ENCODE measurements at regions not wholly inside any gene's neighbourhood (a gene's known extent, or its start where the extent isn't known, plus 50 kb on each side); places are given as distances from the start of the nearest gene placed in this dataset.
"Not testable (repeated sequence)": the region's sequence is repeated elsewhere in the genome, so short reads cannot be mapped to it uniquely, and the experiment has no call there.

DNA sequence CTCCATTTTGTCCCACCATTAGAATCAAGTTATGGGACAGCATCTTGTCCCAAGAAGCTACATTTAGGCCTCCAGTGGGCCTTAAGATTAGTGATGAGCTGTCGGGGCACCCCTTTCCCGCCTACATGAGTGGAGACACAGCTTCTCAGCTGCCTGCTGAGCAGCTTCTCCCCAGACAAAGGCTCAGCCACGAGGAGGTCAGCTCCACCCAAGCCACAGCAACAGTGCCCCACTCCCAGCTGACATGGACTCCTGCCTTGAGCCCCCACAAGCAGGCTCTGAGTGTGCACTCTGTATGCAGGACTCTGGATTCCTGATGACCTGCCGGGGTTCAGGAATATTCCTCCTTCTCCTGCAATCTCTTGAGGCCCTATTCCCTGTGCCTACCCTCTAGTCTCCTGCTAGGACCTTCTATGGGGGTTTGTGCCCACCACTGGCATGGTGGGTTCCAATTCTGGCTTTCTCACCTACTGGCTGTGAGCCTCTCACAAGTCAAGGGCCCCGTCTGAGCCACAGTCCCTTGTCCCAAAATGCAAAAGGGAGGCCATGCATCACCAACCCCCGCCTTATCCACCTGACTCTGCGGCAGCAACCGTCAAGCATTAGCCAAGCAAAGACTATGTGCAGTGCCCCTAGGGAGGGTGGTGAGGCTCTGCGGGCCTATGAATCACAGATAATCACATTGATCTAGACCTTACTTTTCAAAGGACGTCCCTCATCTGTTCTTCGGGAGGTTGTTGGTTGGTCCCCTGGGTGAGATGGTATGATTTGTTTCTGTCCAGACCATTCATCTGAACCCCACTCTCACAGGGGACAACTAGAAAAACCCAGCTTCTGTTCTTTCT, 269.1 kb downstream of the MED10 start:
- no peak for DNase-seq (ENCODE audit: low spot score)

- DNase-seq (ENCODE audit: low spot score) = no peak
These were observed 269.9 kb downstream of the MED10 start for GRCh38 chr5:6108540-6108848.

DNA sequence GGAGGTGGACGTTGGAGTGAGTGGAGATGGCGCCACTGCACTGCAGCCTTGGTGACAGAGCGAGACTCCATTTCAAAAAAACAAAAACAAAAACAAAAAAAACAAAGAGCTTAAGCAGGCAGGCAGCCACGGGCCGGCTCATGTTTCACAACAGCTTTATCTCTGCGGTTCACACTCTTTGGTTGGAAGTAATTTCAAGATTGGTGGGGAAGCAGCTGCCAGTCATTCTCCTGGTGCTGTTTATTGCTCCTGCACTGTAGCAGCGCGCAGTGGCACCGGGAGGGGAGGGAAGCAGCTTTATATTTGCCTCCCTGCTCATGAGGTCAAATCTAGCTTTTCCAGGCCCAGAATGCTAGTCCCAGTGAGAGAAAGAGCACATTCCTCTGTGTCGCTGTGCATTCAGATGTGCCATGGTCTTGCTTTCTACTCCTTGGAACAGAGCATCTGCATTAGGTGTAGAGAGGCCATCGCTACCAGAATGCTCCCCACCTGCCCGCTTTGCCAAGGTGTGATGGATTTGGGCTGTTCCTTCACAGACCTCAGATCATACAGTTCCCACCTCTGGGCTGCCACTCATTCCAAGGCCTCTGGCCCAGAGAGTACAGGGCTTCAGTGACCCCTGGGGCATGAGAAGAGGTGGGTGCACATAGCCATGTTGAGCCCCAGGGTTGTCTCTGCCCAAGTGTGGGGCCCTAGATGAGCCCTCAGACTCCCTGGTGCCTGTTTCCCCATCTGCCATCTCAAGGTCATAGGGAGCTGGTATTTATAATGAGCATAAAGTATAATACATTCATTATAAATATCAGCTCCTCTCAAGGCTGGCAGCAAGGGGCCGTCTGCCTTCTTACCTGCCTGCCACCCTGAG, 270.4 kb downstream of the MED10 start:
- no peak for DNase-seq (ENCODE audit: low spot score)

GRCh38 chr5:6106756-6107155, 271.6 kb downstream of the MED10 start:
- DNase-seq (ENCODE audit: low spot score) = no peak

- DNase-seq (ENCODE audit: low spot score) = no peak
These were observed 273.0 kb downstream of the MED10 start for GRCh38 chr5:6105320-6105719.

- DNase-seq (ENCODE audit: low spot score) = no peak
These were observed 282.2 kb downstream of the MED10 start for GRCh38 chr5:6096101-6096500.

GRCh38 chr5:6094180-6094579, 284.2 kb downstream of the MED10 start:
- not testable (repeated sequence) for DNase-seq (ENCODE audit: low spot score)

GRCh38 chr5:6090838-6091237, 287.5 kb downstream of the MED10 start:
- DNase-seq (ENCODE audit: low spot score) = no peak

DNA sequence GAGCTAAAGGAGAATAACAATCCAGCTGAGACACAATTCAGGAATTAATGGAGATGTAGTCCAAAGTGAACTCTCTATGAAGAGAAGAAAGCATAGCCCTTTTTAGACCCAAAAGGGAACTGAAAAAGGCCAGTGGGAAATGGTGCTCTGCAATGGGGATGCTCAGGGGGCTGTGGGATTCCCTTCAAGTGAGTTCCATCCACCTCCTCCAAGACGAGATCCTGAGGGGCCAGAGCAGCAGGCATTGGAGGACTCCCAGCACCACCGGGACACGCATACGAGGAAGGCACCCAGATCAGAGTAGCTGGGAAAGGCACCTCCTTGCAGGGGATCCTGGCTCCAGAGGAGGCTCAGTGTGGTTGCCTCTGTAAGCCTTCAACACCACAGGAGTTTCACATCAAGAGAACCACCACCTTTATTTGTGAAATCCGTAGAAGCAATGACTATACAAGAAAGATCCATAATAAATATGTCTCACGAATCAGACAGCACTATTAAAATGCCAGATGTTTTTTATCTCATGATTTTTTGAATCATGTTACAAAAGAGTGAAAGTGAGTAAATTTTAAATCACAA, 288.2 kb downstream of the MED10 start:
- no peak for DNase-seq (ENCODE audit: low spot score)

DNA sequence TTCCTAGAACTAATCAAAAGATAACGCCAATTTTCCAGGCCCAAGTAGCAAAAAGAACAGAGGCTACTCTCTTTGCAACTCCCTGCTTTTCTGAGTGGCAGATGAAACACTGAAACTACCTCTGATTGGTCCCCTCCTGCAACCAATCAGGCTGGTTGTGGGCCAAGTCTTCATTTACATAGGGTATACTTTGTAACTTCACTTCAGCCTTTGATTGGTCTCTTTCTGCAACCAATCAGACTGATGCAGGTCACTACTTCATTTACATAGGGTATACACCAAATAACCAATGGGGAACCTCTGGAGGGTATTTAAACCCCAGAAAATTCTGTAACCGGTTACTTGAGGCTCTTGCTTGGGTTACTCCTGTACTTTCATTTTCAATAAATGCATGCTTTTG, 289.6 kb downstream of the MED10 start:
- no peak for DNase-seq (ENCODE audit: low spot score)

DNA sequence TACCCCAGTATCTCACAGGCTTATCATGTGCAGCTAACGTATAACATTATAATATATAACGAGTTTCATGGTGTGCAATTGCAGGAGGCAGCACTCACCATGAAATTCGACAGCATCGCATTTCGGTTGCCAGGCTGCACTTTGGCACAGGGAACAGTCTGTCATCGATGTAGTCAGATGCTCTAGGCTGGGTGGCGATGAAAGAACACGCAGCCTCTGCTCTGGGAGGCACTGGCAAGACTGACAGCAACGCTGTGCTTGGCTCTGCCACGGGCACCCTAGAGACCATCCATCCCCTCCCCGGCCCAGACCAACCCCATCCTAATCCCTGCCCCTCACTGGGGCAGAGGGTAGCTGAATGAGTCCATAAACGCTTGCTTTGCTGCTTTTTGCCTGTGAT, 290.8 kb downstream of the MED10 start:
- DNase-seq (ENCODE audit: low spot score) = no peak

- DNase-seq (ENCODE audit: low spot score) = no peak
These were observed 291.5 kb downstream of the MED10 start for GRCh38 chr5:6086871-6087270.

- DNase-seq (ENCODE audit: low spot score) = no peak
These were observed 292.9 kb downstream of the MED10 start for GRCh38 chr5:6085341-6085860.

DNA sequence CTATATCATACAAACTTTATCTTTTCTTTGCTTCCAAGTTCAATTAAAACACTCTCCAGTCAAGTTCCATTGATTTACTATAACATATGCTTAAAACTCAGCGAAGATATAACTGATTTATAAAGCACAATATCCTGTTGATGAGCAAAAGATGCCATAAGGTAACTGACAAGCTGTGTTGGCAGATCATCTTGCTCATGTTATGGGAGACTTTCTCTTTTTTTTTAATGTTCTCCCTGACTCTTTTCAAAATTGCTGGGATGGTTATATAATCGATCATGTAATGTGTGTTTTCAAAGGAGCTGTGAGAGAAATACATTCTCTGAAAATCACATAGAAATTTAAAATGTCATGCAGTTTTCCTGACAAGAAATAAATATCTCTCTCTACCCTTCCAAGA, 293.5 kb downstream of the MED10 start:
- no peak for DNase-seq (ENCODE audit: low spot score)

- no peak for DNase-seq (ENCODE audit: low spot score)
These were observed 294.0 kb downstream of the MED10 start for GRCh38 chr5:6084376-6084775.

DNA sequence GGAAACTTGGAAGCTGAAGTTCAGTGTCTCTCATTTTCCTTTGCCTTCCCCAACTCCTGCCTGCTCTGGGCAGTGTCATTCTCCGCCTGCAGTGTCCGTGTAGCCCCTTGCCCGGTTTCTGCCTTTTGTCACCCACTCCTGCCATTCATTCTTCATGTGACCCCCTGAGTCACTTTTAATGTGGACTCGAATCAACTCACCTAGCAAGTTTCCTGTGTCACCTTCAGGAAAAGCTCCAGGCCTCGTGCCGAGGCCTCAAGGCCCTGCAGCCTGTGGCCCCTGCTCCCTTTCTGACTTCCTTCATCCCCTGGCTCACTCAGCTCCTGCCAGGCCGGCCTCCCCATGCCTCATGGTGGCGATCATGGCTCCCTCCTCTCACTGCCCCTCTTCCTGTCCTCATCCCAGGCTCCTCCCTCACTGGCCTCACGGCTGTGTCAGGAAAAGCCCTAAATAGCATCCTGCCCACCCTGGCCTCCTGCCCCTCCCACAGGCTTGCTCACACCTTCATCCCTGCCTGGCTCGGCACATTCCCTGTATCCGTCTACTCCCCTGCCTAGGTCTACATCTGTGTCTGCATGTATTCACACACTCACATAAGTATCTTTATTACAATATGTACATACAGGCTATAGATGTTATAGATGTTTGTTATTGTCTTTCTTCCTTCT, 294.9 kb downstream of the MED10 start:
- no peak for DNase-seq (ENCODE audit: low spot score)

DNA sequence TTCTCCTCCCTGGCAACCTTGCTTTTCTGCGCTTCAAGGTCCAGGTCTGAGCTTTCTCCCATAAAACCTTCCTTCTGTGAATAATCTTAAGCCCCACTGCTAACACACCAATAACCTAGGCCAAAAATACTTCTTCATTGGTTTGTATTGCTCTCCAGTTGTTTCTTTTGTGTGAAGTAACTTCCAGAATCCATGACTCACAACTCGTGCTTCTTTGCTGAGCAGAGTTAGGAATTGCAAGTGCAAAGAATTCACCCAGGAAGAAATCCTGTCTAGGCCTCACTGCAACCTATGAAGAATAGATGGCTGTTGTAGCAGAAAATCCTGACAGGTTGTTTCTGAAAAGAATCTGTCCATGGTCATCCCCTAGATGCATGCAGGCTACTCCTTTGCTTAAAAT, 295.7 kb downstream of the MED10 start:
- peak; percentile 6 for DNase-seq (ENCODE audit: low spot score)

DNA sequence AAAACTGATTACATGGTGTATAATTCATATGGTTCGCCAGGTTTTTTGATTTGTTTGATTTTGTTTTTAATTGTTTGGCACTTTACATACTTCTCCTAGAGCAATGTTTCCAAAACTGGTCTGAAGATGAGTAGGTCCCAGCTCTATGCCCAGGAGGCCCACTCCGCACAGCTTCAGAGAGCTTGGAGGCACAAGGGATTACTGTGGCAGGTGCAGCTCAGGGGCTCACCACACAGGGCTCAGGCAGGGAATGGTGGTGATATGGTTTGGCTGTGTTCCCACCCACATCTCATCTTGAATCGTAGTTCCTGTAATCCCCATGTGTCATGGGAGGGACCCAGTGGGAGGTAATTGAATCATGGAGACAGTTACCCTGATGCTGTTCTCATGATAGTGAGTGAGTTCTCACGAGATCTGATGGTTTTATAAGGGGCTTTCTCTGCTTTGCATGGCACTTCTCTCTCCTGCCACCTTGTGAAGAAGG, 296.6 kb downstream of the MED10 start:
- DNase-seq (ENCODE audit: low spot score) = no peak

- peak; percentile 4 for DNase-seq (ENCODE audit: low spot score)
These were observed 297.2 kb downstream of the MED10 start for GRCh38 chr5:6080930-6081726.

DNA sequence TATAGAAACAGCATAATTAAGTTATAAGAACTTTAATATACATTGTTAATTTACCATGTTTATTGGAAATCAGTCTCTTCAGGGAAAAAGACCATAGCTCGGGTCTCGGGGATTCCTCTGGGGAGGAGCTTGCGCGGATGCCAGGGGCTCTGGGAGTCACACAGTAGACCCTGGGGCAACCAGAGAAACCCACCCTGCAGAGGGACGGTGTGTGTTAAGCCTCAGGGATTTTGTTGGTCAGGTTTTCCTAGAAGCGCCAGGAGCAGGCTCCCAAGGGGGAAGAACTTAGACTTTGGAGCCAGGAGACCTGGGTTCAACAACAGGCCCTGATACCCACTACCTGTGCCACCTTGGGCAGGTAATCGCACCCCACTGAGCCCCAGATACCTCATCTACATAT, 297.9 kb downstream of the MED10 start:
- DNase-seq (ENCODE audit: low spot score) = no peak

- no peak for DNase-seq (ENCODE audit: low spot score)
These were observed 299.5 kb downstream of the MED10 start for GRCh38 chr5:6078881-6079280.
